ENCODE measurements at regions not wholly inside any gene's neighbourhood (a gene's known extent, or its start where the extent isn't known, plus 50 kb on each side); places are given as distances from the start of the nearest gene placed in this dataset.

- no peak for TF ChIP-seq CTCF (IDR thresholded peaks at IDR 0.05; ENCODE audit: unreplicated experiment)
- H3K27me3 Mint-ChIP-seq (ENCODE audit: insufficient read depth, unreplicated experiment), result no peaks in the 10 kb centered on the region
These were observed 447.5 kb upstream of the KIRREL3 start for GRCh38 chr11:127448101-127448500.

GRCh38 chr11:127445476-127445875 lies 444.9 kb upstream of the KIRREL3 start:
- H3K9me3 Mint-ChIP-seq (ENCODE audit: unreplicated experiment), result no peaks in the 10 kb centered on the region
- H3K4me1 Mint-ChIP-seq (ENCODE audit: insufficient read depth, unreplicated experiment), result no peaks in the 10 kb centered on the region
- intact Hi-C loops (cut with micrococcal nuclease), result no loop called here
- no TSS peak for BruUV-seq (replicated peaks)
- no peak overlapping the region for H3K27ac Mint-ChIP-seq (ENCODE audit: low read depth, unreplicated experiment)
- H3K4me3 Mint-ChIP-seq (ENCODE audit: unreplicated experiment), result no peak overlapping the region
- no peaks in the 10 kb centered on the region for H3K27me3 Mint-ChIP-seq (ENCODE audit: insufficient read depth, unreplicated experiment)
- H3K36me3 Mint-ChIP-seq (ENCODE audit: insufficient read depth, unreplicated experiment), result no peaks in the 10 kb centered on the region
- ChIA-PET POLR2A (no interaction called here), CTCF (no interaction called here)
- TF ChIP-seq CTCF (IDR thresholded peaks at IDR 0.05; ENCODE audit: unreplicated experiment), result no peak
- no peak for DNase-seq (ENCODE audit: unreplicated experiment)

More at GRCh38 chr11:127448101-127448500, 447.5 kb upstream of the KIRREL3 start:
- BruUV-seq (replicated peaks), result no TSS peak
- Mint-ChIP-seq H3K27ac (ENCODE audit: low read depth, unreplicated experiment) (no peak overlapping the region), H3K36me3 (ENCODE audit: insufficient read depth, unreplicated experiment) (no peaks in the 10 kb centered on the region), H3K9me3 (ENCODE audit: unreplicated experiment) (no peaks in the 10 kb centered on the region), H3K4me3 (ENCODE audit: unreplicated experiment) (no peak overlapping the region), H3K4me1 (ENCODE audit: insufficient read depth, unreplicated experiment) (no peaks in the 10 kb centered on the region)
- DNase-seq (ENCODE audit: unreplicated experiment), result no peak
- ChIA-PET POLR2A (no interaction called here), CTCF (no interaction called here)
- intact Hi-C loops (cut with micrococcal nuclease), result no loop called here

- POLR2A ChIA-PET, result no interaction called here
- BruUV-seq (replicated peaks), result no TSS peak
- TF ChIP-seq CTCF (IDR thresholded peaks at IDR 0.05; ENCODE audit: unreplicated experiment), result no peak
- no peak for DNase-seq (ENCODE audit: unreplicated experiment)
- no peaks in the 10 kb centered on the region for H3K36me3 Mint-ChIP-seq (ENCODE audit: insufficient read depth, unreplicated experiment)
- H3K9me3 Mint-ChIP-seq (ENCODE audit: unreplicated experiment), result peaks cover 6% of the 10 kb centered on the region
- CTCF ChIA-PET, result interaction anchor here (1.0 kb wide), 1 partner anchor 19 kb away, joined by 3 read pairs; no protein-coding TSS in a partner anchor
- H3K4me1 Mint-ChIP-seq (ENCODE audit: insufficient read depth, unreplicated experiment), result no peaks in the 10 kb centered on the region
- no peak overlapping the region for H3K27ac Mint-ChIP-seq (ENCODE audit: low read depth, unreplicated experiment)
- no peaks in the 10 kb centered on the region for H3K27me3 Mint-ChIP-seq (ENCODE audit: insufficient read depth, unreplicated experiment)
- H3K4me3 Mint-ChIP-seq (ENCODE audit: unreplicated experiment), result no peak overlapping the region
- intact Hi-C loops (cut with micrococcal nuclease), result no loop called here
These were observed 442.7 kb upstream of the KIRREL3 start for GRCh38 chr11:127443297-127443696.

- no peak for DNase-seq (ENCODE audit: unreplicated experiment)
- POLR2A ChIA-PET, result interaction anchor here (0.6 kb wide), 1 partner anchor 9 kb away, joined by 3 read pairs; no protein-coding TSS in a partner anchor
- CTCF ChIA-PET, result interaction anchor here (0.7 kb wide), 1 partner anchor 11 kb away, joined by 3 read pairs; no protein-coding TSS in a partner anchor
- Mint-ChIP-seq H3K27me3 (ENCODE audit: insufficient read depth, unreplicated experiment) (no peaks in the 10 kb centered on the region), H3K4me1 (ENCODE audit: insufficient read depth, unreplicated experiment) (no peaks in the 10 kb centered on the region), H3K4me3 (ENCODE audit: unreplicated experiment) (no peak overlapping the region), H3K27ac (ENCODE audit: low read depth, unreplicated experiment) (no peak overlapping the region), H3K36me3 (ENCODE audit: insufficient read depth, unreplicated experiment) (no peaks in the 10 kb centered on the region), H3K9me3 (ENCODE audit: unreplicated experiment) (peaks cover 11% of the 10 kb centered on the region)
- no TSS peak for BruUV-seq (replicated peaks)
- TF ChIP-seq CTCF (IDR thresholded peaks at IDR 0.05; ENCODE audit: unreplicated experiment), result no peak
- intact Hi-C loops (cut with micrococcal nuclease), result no loop called here
These were observed 440.0 kb upstream of the KIRREL3 start for GRCh38 chr11:127440616-127441015.

Measured in MCF 10A (cell line).